ENCODE measurements at regions not wholly inside any gene's neighbourhood (a gene's known extent, or its start where the extent isn't known, plus 50 kb on each side); places are given as distances from the start of the nearest gene placed in this dataset.
"Not testable (repeated sequence)": the region's sequence is repeated elsewhere in the genome, so short reads cannot be mapped to it uniquely, and the experiment has no call there.

DNA sequence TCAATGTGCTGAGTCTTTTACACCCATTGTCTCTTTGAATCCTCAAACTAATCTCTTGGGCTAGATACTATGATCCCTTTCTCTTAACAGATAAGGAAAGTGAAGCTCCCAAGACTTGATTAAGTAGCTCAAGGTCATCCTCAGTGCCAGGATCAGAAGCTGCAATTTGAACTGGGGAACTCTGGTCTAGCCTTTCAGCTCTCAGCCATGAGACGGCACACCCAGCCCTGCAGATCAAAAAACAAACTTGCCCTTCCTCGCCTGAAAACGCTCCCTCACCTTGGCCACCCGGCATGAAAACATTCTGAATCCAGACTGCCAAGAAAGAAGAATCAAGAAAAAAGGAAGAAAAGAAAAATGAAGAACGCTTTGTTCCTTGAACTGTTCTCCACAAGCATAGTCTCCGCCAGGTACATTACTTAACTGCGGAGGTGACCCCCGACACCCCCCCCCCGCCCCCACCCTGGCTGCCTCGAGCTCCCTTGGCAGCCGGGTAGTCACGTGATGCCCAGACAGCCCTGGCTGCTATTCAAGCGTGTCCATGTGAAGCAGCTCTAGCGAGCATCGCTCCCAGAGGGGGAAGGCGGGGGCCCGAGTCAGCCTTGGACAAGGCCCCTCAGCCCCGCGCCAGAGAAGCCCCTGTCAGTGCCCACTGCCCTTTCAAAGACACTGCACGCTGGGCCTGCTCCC is 451.2 kb downstream of the MIAT start:
- DNase-seq (ENCODE audit: insufficient read length, low spot score) = no peak
- TF ChIP-seq, protein P1, sequence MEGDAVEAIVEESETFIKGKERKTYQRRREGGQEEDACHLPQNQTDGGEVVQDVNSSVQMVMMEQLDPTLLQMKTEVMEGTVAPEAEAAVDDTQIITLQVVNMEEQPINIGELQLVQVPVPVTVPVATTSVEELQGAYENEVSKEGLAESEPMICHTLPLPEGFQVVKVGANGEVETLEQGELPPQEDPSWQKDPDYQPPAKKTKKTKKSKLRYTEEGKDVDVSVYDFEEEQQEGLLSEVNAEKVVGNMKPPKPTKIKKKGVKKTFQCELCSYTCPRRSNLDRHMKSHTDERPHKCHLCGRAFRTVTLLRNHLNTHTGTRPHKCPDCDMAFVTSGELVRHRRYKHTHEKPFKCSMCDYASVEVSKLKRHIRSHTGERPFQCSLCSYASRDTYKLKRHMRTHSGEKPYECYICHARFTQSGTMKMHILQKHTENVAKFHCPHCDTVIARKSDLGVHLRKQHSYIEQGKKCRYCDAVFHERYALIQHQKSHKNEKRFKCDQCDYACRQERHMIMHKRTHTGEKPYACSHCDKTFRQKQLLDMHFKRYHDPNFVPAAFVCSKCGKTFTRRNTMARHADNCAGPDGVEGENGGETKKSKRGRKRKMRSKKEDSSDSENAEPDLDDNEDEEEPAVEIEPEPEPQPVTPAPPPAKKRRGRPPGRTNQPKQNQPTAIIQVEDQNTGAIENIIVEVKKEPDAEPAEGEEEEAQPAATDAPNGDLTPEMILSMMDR (IDR thresholded peaks at IDR 0.05; ENCODE audit: insufficient read depth, missing control alignments) = no peak
- no peak for FAIRE-seq

DNA sequence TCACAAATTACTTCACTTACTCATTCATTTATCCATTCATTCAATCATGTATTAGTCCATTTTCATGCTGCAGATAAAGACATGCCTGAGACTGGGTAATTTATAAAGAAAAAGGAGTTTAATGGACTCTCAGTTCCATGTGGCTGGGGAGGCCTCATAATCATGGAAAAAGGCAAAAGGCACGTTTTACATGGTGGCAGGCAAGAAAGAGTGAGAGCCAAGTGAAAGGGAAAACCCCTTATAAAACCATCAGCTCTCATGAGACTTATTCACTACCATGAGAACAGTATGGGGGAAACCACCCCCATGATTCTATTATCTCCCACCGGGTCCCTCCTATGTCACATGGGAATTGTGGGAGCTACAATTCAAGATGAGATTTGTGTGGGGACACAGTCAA is 452.0 kb downstream of the MIAT start:
- FAIRE-seq; DNase-seq (ENCODE audit: insufficient read length, low spot score): not testable (repeated sequence)

DNA sequence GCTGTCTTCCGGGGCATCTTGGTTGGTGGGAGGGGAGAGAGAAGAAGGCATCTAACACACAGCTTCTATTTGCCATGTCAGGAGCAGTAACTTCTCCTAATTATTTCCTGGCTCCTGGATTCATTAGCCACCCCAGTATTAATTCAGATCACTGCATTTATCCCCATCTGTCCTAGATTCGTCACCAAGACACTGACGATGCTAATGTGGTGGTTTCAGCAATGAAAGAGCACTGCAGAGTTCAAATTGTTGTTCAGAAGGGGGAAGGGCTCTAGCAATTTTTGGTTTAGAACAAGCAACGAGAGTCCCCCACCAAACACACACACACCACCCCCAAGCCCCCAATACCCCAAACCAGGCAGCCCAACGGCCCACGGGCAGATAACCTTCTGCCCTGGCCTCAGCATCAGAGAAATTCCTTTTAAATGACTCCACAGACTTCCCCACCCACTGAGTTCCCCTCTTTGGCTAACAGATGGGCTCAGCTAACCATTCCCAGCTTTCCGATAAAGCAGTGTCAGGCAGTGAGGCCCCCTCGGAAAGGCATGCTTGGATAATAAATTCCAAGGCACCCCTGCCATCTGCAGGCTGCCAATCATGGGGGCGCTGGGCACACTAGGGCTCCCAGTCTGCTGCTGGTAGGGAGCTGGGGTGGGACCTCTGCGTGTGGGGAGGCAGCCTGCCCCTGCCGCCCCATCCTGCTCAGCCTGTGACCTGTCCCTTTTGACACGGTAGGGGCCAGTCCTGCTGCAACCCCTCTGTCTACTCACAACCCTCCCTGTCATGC is 453.5 kb downstream of the MIAT start:
- no peak for FAIRE-seq
- TF ChIP-seq, protein P1 (IDR thresholded peaks at IDR 0.05; ENCODE audit: insufficient read depth, missing control alignments) = no peak
- DNase-seq (ENCODE audit: insufficient read length, low spot score) = no peak

DNA sequence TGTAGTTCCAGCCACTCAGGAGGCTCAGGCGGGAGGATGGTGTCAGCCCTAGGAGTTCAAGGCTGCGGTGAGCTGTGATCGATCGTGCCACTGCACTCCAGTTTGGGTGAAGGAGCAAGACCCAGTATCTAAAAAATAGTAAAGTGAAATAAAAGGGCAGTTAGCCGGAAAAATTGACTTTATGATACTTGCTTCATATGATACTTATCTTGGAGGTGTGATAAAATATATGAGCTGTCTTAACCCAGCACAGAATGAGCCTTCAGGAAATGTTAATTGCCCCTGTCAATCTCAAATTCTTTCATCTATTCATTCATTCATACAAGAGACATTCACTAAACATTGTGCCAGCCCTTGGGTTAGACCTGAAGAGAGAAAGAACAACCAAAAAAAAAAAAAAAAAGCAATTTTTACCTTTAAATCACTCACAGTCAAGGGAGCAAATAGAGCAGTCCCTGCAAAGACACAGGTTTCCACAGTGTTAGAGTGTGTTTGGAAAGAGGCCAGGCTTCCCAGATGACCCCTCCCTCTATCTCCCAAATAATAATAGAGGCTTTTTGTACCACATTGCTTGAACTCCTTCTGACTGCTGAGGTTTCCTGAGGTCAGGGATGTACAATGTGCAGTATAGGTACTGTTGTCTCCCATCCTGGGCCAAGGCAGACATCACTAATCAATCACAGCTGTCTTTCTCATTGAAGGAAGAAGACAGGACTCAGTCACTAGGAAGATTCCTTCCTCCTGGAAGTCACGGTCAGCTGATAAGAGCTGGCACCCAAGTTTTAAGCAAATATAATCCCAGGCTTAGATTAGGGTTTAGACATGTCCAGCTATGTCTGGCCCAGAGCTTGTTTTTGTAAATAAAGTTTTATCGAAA is 454.6 kb downstream of the MIAT start:
- FAIRE-seq (no peak), DNase-seq (ENCODE audit: insufficient read length, low spot score) (no peak)
- TF ChIP-seq, protein P1 (IDR thresholded peaks at IDR 0.05; ENCODE audit: insufficient read depth, missing control alignments) = no peak

DNA sequence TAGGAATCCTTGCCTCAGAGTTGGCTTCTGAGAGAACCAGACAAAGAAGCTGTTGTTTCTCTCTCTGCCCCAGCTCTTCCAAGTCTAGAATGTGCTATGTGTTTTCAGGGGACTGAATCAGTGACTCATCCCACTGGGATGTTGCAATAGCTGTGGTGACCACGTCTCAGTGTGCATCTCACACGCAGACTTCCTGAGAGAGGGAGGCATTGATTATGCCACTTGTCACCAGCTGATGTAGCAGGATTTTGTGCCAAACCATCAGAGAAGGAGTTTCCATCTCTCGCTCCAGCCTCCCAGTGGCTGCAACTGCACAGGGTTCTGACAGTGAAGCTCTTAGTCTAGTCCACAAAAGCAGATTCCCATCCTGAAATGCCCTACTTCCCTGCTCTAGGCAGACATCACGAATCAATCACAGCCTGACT is 455.8 kb downstream of the MIAT start:
- FAIRE-seq (no peak), DNase-seq (ENCODE audit: insufficient read length, low spot score) (no peak)
- TF ChIP-seq, protein P1 (IDR thresholded peaks at IDR 0.05; ENCODE audit: insufficient read depth, missing control alignments) = no peak

DNA sequence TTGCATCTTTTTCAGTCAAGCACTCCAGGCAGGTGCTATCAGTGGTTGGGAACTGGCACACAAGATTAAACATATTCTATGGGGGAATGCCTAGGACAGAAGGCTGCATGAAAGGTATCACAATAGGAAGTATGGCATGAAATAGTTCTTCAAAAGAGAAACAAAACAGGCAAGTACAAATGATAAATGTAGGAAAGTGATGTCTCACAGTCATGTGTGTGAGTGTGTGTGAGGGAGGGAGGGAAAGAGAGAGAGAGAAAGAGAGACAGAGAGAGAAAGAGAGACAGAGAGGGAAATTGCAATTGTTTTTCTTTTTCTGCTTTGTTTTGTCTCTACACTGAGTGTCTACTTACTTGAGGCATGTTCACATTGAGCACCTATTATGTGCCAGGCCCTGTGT is 456.3 kb downstream of the MIAT start:
- TF ChIP-seq, protein P1 (IDR thresholded peaks at IDR 0.05; ENCODE audit: insufficient read depth, missing control alignments) = no peak
- DNase-seq (ENCODE audit: insufficient read length, low spot score) = no peak
- FAIRE-seq = no peak

DNA sequence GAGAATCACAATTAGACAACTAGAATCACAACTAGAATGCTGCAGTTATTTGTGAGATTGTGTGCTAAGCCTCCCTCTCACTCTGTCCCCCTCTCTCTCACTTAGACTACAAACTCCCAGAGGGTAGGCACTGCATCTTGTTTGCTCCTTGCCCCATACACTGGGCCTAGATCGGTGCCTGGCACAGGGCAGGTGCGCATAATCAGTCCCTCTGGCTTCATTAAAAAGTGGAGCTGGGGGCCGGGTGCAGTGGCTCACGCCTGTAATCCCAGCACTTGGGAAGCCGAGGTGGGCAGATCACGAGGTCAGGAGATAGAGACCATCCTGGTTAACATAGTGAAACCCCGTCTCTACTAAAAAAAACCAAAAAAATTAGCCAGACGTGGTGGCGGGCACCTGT is 456.8 kb downstream of the MIAT start:
- no peak for DNase-seq (ENCODE audit: insufficient read length, low spot score)
- TF ChIP-seq, protein P1 (IDR thresholded peaks at IDR 0.05; ENCODE audit: insufficient read depth, missing control alignments) = no peak
- no peak for FAIRE-seq

All from D721Med (cell line).